HG03571 (cell line): ENCODE measurements at regions not wholly inside any gene's neighbourhood (a gene's known extent, or its start where the extent isn't known, plus 50 kb on each side); places are given as distances from the start of the nearest gene placed in this dataset.
"Not testable (repeated sequence)": the region's sequence is repeated elsewhere in the genome, so short reads cannot be mapped to it uniquely, and the experiment has no call there.

Source experiments
- ATAC-seq: cut with Tn5 transposase; IDR thresholded peaks from one replicate; pipeline ENCODE4 v1.9.1; 2021; ENCODE audit not compliant: unreplicated experiment

GRCh38 chr3:17812328-17812727, 69.9 kb upstream of the TBC1D5 start:
- not testable (repeated sequence) for ATAC-seq

- no peak for ATAC-seq
Observed at GRCh38 chr3:17811646-17812045, 69.2 kb upstream of the TBC1D5 start.

GRCh38 chr3:17810759-17811158, 68.3 kb upstream of the TBC1D5 start:
- no peak for ATAC-seq

GRCh38 chr3:17808994-17809393, 66.6 kb upstream of the TBC1D5 start:
- no peak for ATAC-seq

- no peak for ATAC-seq
Observed at GRCh38 chr3:17806876-17807275, 64.4 kb upstream of the TBC1D5 start.

GRCh38 chr3:17806201-17806600, 63.8 kb upstream of the TBC1D5 start:
- ATAC-seq: no peak

- ATAC-seq: no peak
Observed at GRCh38 chr3:17805461-17805940, 63.1 kb upstream of the TBC1D5 start.

- ATAC-seq: peak; percentile 81
Observed at GRCh38 chr3:17802950-17803349, 60.5 kb upstream of the TBC1D5 start.

- no peak for ATAC-seq
Observed at GRCh38 chr3:17801131-17801530, 58.7 kb upstream of the TBC1D5 start.

GRCh38 chr3:17800232-17800631, 57.8 kb upstream of the TBC1D5 start:
- no peak for ATAC-seq

GRCh38 chr3:17799312-17799711, 56.9 kb upstream of the TBC1D5 start:
- ATAC-seq: no peak

GRCh38 chr3:17798000-17798399, 55.6 kb upstream of the TBC1D5 start:
- ATAC-seq: no peak

- ATAC-seq: no peak
Observed at GRCh38 chr3:17795711-17796110, 53.3 kb upstream of the TBC1D5 start.

- ATAC-seq: no peak
Observed at GRCh38 chr3:17795280-17795679, 52.8 kb upstream of the TBC1D5 start.

- ATAC-seq: no peak
Observed at GRCh38 chr3:17793542-17794195, 51.2 kb upstream of the TBC1D5 start.
